IMR-90 (cell line): ENCODE measurements at regions not wholly inside any gene's neighbourhood (a gene's known extent, or its start where the extent isn't known, plus 50 kb on each side); places are given as distances from the start of the nearest gene placed in this dataset.

ENCODE experiments used
- ATAC-seq: fragments of 200-7000 bp; cut with Tn5 transposase; 2 replicates; pipeline ENCODE4 v1.9.1; 2020; ENCODE audit warnings: low read depth, mild to moderate bottlenecking, moderate library complexity
- BruUV-seq: library from RNA; stranded (reverse); fragments of 400-500 nt; replicated peaks from 2 replicates; lab custom pipeline; 2021; lab: Mats Ljungman, UMichigan
- CTCF ChIA-PET: fragments of 300-600 bp; formaldehyde crosslinking; extraction: SDS; loops from one replicate; lab custom pipeline; 2021; ENCODE audit warnings: antibody characterized with exemption; lab: Yijun Ruan, JAX
- POLR2A ChIA-PET: fragments of 300-600 bp; sonication (Branson Sonifier 250); formaldehyde crosslinking; loops from one replicate; lab custom pipeline; 2022; ENCODE audit warnings: antibody characterized with exemption; ENCODE audit not compliant: unreplicated experiment; lab: Charles Lee
- DNase-seq: peaks from one replicate; pipeline ENCODE4 v3.0.0; 2013
- H2AFZ ChIP-seq: replicated peaks from 2 replicates; pipeline ENCODE3; 2013; ENCODE audit warnings: low read length, mild to moderate bottlenecking; ENCODE audit not compliant: poor library complexity
- H2AK5ac ChIP-seq: 2 replicates; pipeline ENCODE4 v1.6.1; 2013; ENCODE audit warnings: low read depth, low read length, inconsistent platforms
- H2AK9ac ChIP-seq: replicated peaks from 2 replicates; pipeline ENCODE3; 2013; ENCODE audit warnings: mild to moderate bottlenecking, low read depth, low read length, moderate library complexity; ENCODE audit not compliant: poor library complexity
- H2BK120ac ChIP-seq: 2 replicates; pipeline ENCODE4 v1.6.1; 2013; ENCODE audit warnings: low read depth, low read length, inconsistent platforms
- H2BK15ac ChIP-seq: 3 replicates; pipeline ENCODE4 v1.6.1; 2013; ENCODE audit warnings: low read depth, low read length, inconsistent platforms
- H2BK20ac ChIP-seq: 2 replicates; pipeline ENCODE4 v1.6.1; 2013; ENCODE audit warnings: low read depth, mild to moderate bottlenecking, inconsistent platforms, low read length, moderate library complexity
- H2BK5ac ChIP-seq: 2 replicates; pipeline ENCODE4 v1.6.1; 2013; ENCODE audit warnings: mild to moderate bottlenecking, low read depth, low read length, inconsistent platforms; ENCODE audit not compliant: poor library complexity, severe bottlenecking
- H3K14ac ChIP-seq: replicated peaks from 2 replicates; pipeline ENCODE4 v1.6.1; 2013; ENCODE audit warnings: low read depth, low read length, inconsistent platforms
- H3K18ac ChIP-seq: 2 replicates; pipeline ENCODE4 v1.6.1; 2013; ENCODE audit warnings: low read depth, low read length, control low read depth
- H3K23ac ChIP-seq: 2 replicates; pipeline ENCODE4 v1.6.1; 2013; ENCODE audit warnings: low read depth, low read length, inconsistent platforms
- H3K27ac ChIP-seq: 2 replicates; pipeline ENCODE4 v1.5.1; 2013; ENCODE audit warnings: mild to moderate bottlenecking, control low read depth, low read length; ENCODE audit not compliant: insufficient read depth
- H3K27me3 ChIP-seq: 2 replicates; pipeline ENCODE4 v1.6.1; 2013; ENCODE audit warnings: low read length; ENCODE audit not compliant: control insufficient read depth, insufficient read depth
- H3K36me3 ChIP-seq: 2 replicates; pipeline ENCODE4 v1.6.1; 2013; ENCODE audit warnings: low read length, mixed read lengths; ENCODE audit not compliant: control insufficient read depth, insufficient read depth
- H3K4ac ChIP-seq: 2 replicates; pipeline ENCODE4 v1.6.1; 2013; ENCODE audit warnings: low read depth, low read length, inconsistent platforms
- H3K4me1 ChIP-seq: 2 replicates; pipeline ENCODE4 v1.6.1; 2013; ENCODE audit warnings: low read length, mixed read lengths; ENCODE audit not compliant: control insufficient read depth, insufficient read depth
- H3K4me2 ChIP-seq: 2 replicates; pipeline ENCODE4 v1.6.1; 2013; ENCODE audit warnings: low read depth, mild to moderate bottlenecking, control low read depth, low read length, moderate library complexity
- H3K4me3 ChIP-seq: 2 replicates; pipeline ENCODE4 v1.5.1; 2013; ENCODE audit warnings: low read depth, mild to moderate bottlenecking, control low read depth, low read length, moderate library complexity; ENCODE audit not compliant: insufficient read depth
- H3K56ac ChIP-seq: 2 replicates; pipeline ENCODE4 v1.6.1; 2013; ENCODE audit warnings: low read length, inconsistent platforms; ENCODE audit not compliant: insufficient read depth; ENCODE audit errors: extremely low read depth
- H3K79me1 ChIP-seq, 2 experiments: 2 replicates each; pipeline ENCODE4 v1.6.1; 2013; ENCODE audit warnings: low read length in 2 of 2, inconsistent platforms in 1 of 2, low read depth in 1 of 2
- H3K9ac ChIP-seq: 2 replicates; pipeline ENCODE4 v1.6.1; 2013; ENCODE audit warnings: low read depth, low read length, control low read depth
- H3K9me1 ChIP-seq: 2 replicates; pipeline ENCODE4 v1.6.1; 2013; ENCODE audit warnings: low read length, inconsistent platforms; ENCODE audit not compliant: insufficient read depth
- H3K9me3 ChIP-seq: 2 replicates; pipeline ENCODE4 v1.6.1; 2013; ENCODE audit warnings: low read length; ENCODE audit not compliant: control insufficient read depth, insufficient read depth
- H4K20me1 ChIP-seq: 2 replicates; pipeline ENCODE4 v1.6.1; 2013; ENCODE audit warnings: low read length, inconsistent platforms; ENCODE audit not compliant: insufficient read depth
- H4K5ac ChIP-seq: 2 replicates; pipeline ENCODE4 v1.6.1; 2013; ENCODE audit warnings: mild to moderate bottlenecking, low read depth, low read length, control low read depth
- H4K8ac ChIP-seq, 2 experiments: 2 replicates each; pipeline ENCODE4 v1.6.1; 2013; ENCODE audit warnings: low read depth in 2 of 2, low read length in 2 of 2, control low read depth in 1 of 2, inconsistent platforms in 1 of 2
- H4K91ac ChIP-seq: 2 replicates; pipeline ENCODE4 v1.6.1; 2013; ENCODE audit warnings: low read depth, low read length, inconsistent platforms; ENCODE audit not compliant: insufficient read depth
- BHLHE40 ChIP-seq: fragments of 150-350 bp; IDR thresholded peaks from 2 replicates; pipeline ENCODE4 v1.6.1; 2016; ENCODE audit warnings: mild to moderate bottlenecking, low read depth, low read length
- CEBPB ChIP-seq: IDR thresholded peaks from 2 replicates; pipeline ENCODE4 v1.6.1; 2012; ENCODE audit warnings: low read depth, low read length, improper control_type of control experiment
- CHD1 ChIP-seq: IDR thresholded peaks from 2 replicates; pipeline ENCODE4 v1.6.1; 2012; ENCODE audit warnings: low read depth, low read length, improper control_type of control experiment
- ELK1 ChIP-seq: fragments of 150-350 bp; IDR thresholded peaks from 2 replicates; pipeline ENCODE4 v1.6.1; 2016; ENCODE audit warnings: low read depth, mild to moderate bottlenecking, low read length, moderate library complexity, borderline replicate concordance
- FOS ChIP-seq: fragments of 150-350 bp; IDR thresholded peaks from 2 replicates; pipeline ENCODE4 v1.6.1; 2016; ENCODE audit warnings: low read depth, low read length
- MAFK ChIP-seq: IDR thresholded peaks from 2 replicates; pipeline ENCODE4 v1.6.1; 2012; ENCODE audit warnings: low read depth, low read length, improper control_type of control experiment
- MAZ ChIP-seq: IDR thresholded peaks from 2 replicates; pipeline ENCODE4 v1.6.1; 2012; ENCODE audit warnings: low read depth, mild to moderate bottlenecking, low read length, improper control_type of control experiment, moderate library complexity, borderline replicate concordance
- MXI1 ChIP-seq: IDR thresholded peaks from 2 replicates; pipeline ENCODE4 v1.6.1; 2012; ENCODE audit warnings: low read depth, mild to moderate bottlenecking, low read length, moderate library complexity, borderline replicate concordance
- NFE2L2 ChIP-seq: fragments of 150-350 bp; IDR thresholded peaks from 2 replicates; pipeline ENCODE4 v1.6.1; 2016; ENCODE audit warnings: low read depth, mild to moderate bottlenecking, low read length
- POLR2A ChIP-seq: IDR thresholded peaks from 2 replicates; pipeline ENCODE4 v1.6.1; 2012; ENCODE audit warnings: mild to moderate bottlenecking, low read depth, low read length
- RAD21 ChIP-seq: IDR thresholded peaks from 2 replicates; pipeline ENCODE4 v1.6.1; 2012; ENCODE audit warnings: low read length, improper control_type of control experiment
- RCOR1 ChIP-seq: IDR thresholded peaks from 2 replicates; pipeline ENCODE4 v1.6.1; 2012; ENCODE audit warnings: mild to moderate bottlenecking, low read length, improper control_type of control experiment; ENCODE audit not compliant: insufficient replicate concordance
- RFX5 ChIP-seq: IDR thresholded peaks from 2 replicates; pipeline ENCODE4 v1.8.0; 2012; ENCODE audit warnings: low read depth, mild to moderate bottlenecking, low read length, moderate library complexity
- SMC3 ChIP-seq: fragments of 150-350 bp; IDR thresholded peaks from 2 replicates; pipeline ENCODE4 v1.6.1; 2016; ENCODE audit warnings: low read depth, mild to moderate bottlenecking, antibody characterized with exemption, low read length, moderate library complexity
- USF2 ChIP-seq: fragments of 150-350 bp; IDR thresholded peaks from 2 replicates; pipeline ENCODE4 v1.6.1; 2017; ENCODE audit warnings: mild to moderate bottlenecking, antibody characterized with exemption, low read length, low read depth
- WGBS, 2 experiments: methylation state at CpG; one replicate each; pipeline versions ENCODE4 v1.1.5 to v1.1.7; 2013; ENCODE audit warnings: missing lambda C conversion rate in 2 of 2; ENCODE audit not compliant: insufficient read length in 1 of 2; ENCODE audit errors: extremely low coverage in 2 of 2; 5-methylcytosine and 5-hydroxymethylcytosine counted together
- dilution Hi-C: fragments of 300-500 bp; cut with HindIII; formaldehyde crosslinking; loops from one replicate; pipeline ENCODE4 v1.14.3; 2018; ENCODE audit warnings: low sequenced_read_pairs; ENCODE audit not compliant: unreplicated experiment
- in situ Hi-C: fragments of 300-500 bp; cut with MboI; formaldehyde crosslinking; loops from 3 replicates; pipeline ENCODE4 v1.14.3; 2019; ENCODE audit warnings: low sequenced_read_pairs, inconsistent platforms, mixed read lengths
- intact Hi-C: fragments of 100-400 bp; cut with micrococcal nuclease; formaldehyde crosslinking; loops from 2 replicates; pipeline ENCODE4 v1.10.0; 2022

- peak; percentile 44 for DNase-seq
- no peak overlapping the region for H4K5ac ChIP-seq
- peak overlapping the region; percentile 1; the same call in 1 of the 2 replicates for H2AK5ac ChIP-seq
- H3K4me1 ChIP-seq = peaks cover 2% of the 10 kb centered on the region; the same call in 1 of the 2 replicates
- ATAC-seq = peak; percentile 35
- H4K8ac ChIP-seq = no peak overlapping the region
- ChIA-PET CTCF (interaction anchor here (0.6 kb wide), 1 partner anchor 767 kb away, joined by 3 read pairs; no protein-coding TSS in a partner anchor), POLR2A (no interaction called here)
- H3K9me1 ChIP-seq = peaks cover 4% of the 10 kb centered on the region; the same call in 1 of the 2 replicates
- no peaks in the 10 kb centered on the region for H3K36me3 ChIP-seq
- H3K4me2 ChIP-seq = no peak overlapping the region
- peak overlapping the region; percentile 32; the same call in 1 of the 2 replicates for H3K4ac ChIP-seq
- no TSS peak for BruUV-seq
- in situ Hi-C loops (no loop called here), dilution Hi-C loops (no loop called here), intact Hi-C loops (no loop called here)
- H4K91ac ChIP-seq = no peak overlapping the region
- H3K56ac ChIP-seq = no peak overlapping the region
- no peaks in the 10 kb centered on the region for H3K9me3 ChIP-seq
- H3K79me1 ChIP-seq = no peaks in the 10 kb centered on the region
- H3K23ac ChIP-seq = peak overlapping the region; percentile 8
- H3K18ac ChIP-seq = no peak overlapping the region
- H3K14ac ChIP-seq = 0 out of 2 replicates have a peak overlapping the region, but pooled peaks have one; percentile 18
- H3K9ac ChIP-seq = no peak overlapping the region
- H2BK20ac ChIP-seq = peak overlapping the region; percentile 42
- no peak overlapping the region for H2BK15ac ChIP-seq
- H2AFZ ChIP-seq = peak overlapping the region; percentile 85
- H2AK9ac ChIP-seq = no peak overlapping the region
- WGBS, 2 experiments = 38% methylated on average over 1 of the region's 13 CpGs; no CpG with 5 or more reads in 1 of the 2 experiments
- no peak overlapping the region for H3K4me3 ChIP-seq
- no peaks in the 10 kb centered on the region for H4K20me1 ChIP-seq
- no peak overlapping the region for H3K27ac ChIP-seq
- H3K27me3 ChIP-seq = no peaks in the 10 kb centered on the region
- H2BK5ac ChIP-seq = no peak overlapping the region
- peak overlapping the region; percentile 50 for H2BK120ac ChIP-seq
- no peak for TF ChIP-seq RAD21
- no peak for TF ChIP-seq CEBPB
- no peak for TF ChIP-seq FOS
- TF ChIP-seq NFE2L2 = no peak
- TF ChIP-seq RCOR1 = no peak
- TF ChIP-seq MAZ = no peak
- no peak for TF ChIP-seq CHD1
- TF ChIP-seq RFX5 = no peak
- TF ChIP-seq USF2 = no peak
- no peak for TF ChIP-seq POLR2A
- TF ChIP-seq MAFK = no peak
- TF ChIP-seq BHLHE40 = no peak
- no peak for TF ChIP-seq SMC3
- no peak for TF ChIP-seq ELK1
- no peak for TF ChIP-seq MXI1
Observed at GRCh38 chr1:58922302-58923089, 138.6 kb upstream of the JUN start.
